ENCODE measurements at regions not wholly inside any gene's neighbourhood (a gene's known extent, or its start where the extent isn't known, plus 50 kb on each side); places are given as distances from the start of the nearest gene placed in this dataset.

DNA sequence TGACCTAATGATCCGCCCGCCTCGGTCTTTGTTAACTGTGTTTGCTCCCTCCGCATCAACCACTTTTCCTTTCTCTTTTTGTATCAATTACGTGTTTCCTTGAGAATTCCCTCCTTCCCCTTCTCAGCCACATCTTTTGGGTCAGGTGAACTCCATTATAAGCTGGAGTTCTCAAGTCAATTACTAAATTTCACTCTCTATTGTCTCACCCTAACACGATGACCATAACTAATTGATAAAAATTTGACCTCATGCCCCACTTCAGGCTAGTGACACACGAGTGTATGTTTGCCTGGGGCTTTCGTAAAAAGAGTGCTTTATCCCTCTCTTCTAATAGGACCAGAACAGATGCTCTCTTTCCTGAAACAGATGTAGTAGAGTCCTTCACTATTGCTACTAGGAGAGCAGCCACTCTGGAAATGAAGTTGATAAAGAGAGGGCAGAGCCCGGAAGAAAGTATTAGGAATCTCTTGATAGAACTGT is 403.6 kb upstream of the ANXA10 start:
- no peaks in the 10 kb centered on the region for H3K79me1 ChIP-seq (ENCODE audit: low read depth, low read length)
- H3K23me2 ChIP-seq (ENCODE audit: low read depth, low read length) = no peaks in the 10 kb centered on the region
- H3K9ac ChIP-seq (replicated peaks in 1 of 4; ENCODE audit: extremely low read depth in 1 of 4, low read depth in 3 of 4, low read length in 3 of 4) = no peak overlapping the region
- H3K4me3 ChIP-seq (ENCODE audit: extremely low read depth in 1 of 4, insufficient read depth in 2 of 4, low read depth in 3 of 4, low read length in 4 of 4) = no peak overlapping the region
- ChIA-PET CTCF (ENCODE audit: partially characterized antibody) (interaction anchor here (0.5 to 1.0 kb wide), 2 partner anchors 9 to 573 kb away, joined by 3 read pairs; no protein-coding TSS in a partner anchor), POLR2A (ENCODE audit: partially characterized antibody) (no interaction called here)
- H2AFZ ChIP-seq (ENCODE audit: low read length) = peak overlapping the region; percentile 89
- H3K23ac ChIP-seq (ENCODE audit: insufficient read length) = no peak overlapping the region
- H3K79me2 ChIP-seq (ENCODE audit: control insufficient read depth in 1 of 2, insufficient read depth in 2 of 2, low read length in 2 of 2) = no peaks in the 10 kb centered on the region
- no peaks in the 10 kb centered on the region for H3K36me3 ChIP-seq (ENCODE audit: control insufficient read depth in 2 of 4, insufficient read depth in 4 of 4, low read length in 3 of 4)
- no peak overlapping the region for H3K18ac ChIP-seq (ENCODE audit: extremely low read depth, low read length)
- no peaks in the 10 kb centered on the region for H3K27me3 ChIP-seq (replicated peaks in 1 of 4; ENCODE audit: control insufficient read depth in 3 of 4, extremely low read depth in 1 of 4, insufficient read depth in 3 of 4, low read length in 3 of 4)
- no peak overlapping the region for H3K27ac ChIP-seq (ENCODE audit: low read depth, low read length)
- DNase-seq (ENCODE audit: low read depth in 1 of 2, low spot score in 2 of 2) (no peak), FAIRE-seq (no peak)
- no peak overlapping the region for H2BK120ac ChIP-seq (replicated peaks; ENCODE audit: low read depth, low read length)
- no peak overlapping the region for H3K56ac ChIP-seq (replicated peaks; ENCODE audit: insufficient read length, low read depth, low read length)
- no peak overlapping the region for H4K5ac ChIP-seq (ENCODE audit: insufficient read length, low read depth, low read length)
- H3K14ac ChIP-seq (ENCODE audit: insufficient read length) = no peak overlapping the region
- H3K9me3 ChIP-seq (ENCODE audit: insufficient read depth in 2 of 2, low read depth in 1 of 2, low read length in 1 of 2) = no peaks in the 10 kb centered on the region
- H2BK5ac ChIP-seq (ENCODE audit: low read depth, low read length) = no peak overlapping the region
- no peak overlapping the region for H2BK12ac ChIP-seq (ENCODE audit: low read depth, low read length)
- H3K4me2 ChIP-seq (ENCODE audit: insufficient read depth in 1 of 2, low read depth in 2 of 2, low read length in 2 of 2) = peak overlapping the region in 1 of 2 experiments; percentile 17; a peak in 1 of 4 replicates
- no peak overlapping the region for H2BK15ac ChIP-seq (ENCODE audit: low read length)
- H3K4ac ChIP-seq (replicated peaks; ENCODE audit: insufficient read length, low read depth, low read length) = no peak overlapping the region
- H3K4me1 ChIP-seq (replicated peaks in 1 of 4; ENCODE audit: control insufficient read depth in 3 of 4, insufficient read depth in 4 of 4, low read length in 3 of 4) = no peaks in the 10 kb centered on the region
- no peak overlapping the region for H4K91ac ChIP-seq (replicated peaks; ENCODE audit: insufficient read length, low read length)
- WGBS, 2 experiments (ENCODE audit: extremely low coverage in 1 of 2, insufficient coverage in 1 of 2, insufficient read length in 1 of 2, insufficient replicate concordance in 2 of 2, low coverage in 1 of 2, low lambda C conversion rate in 2 of 2, missing lambda C conversion rate in 1 of 2) = 92% methylated on average over 9 of the region's 9 CpGs; no CpG with 5 or more reads in 1 of the 2 experiments
- no peak for TF ChIP-seq SP1 (IDR thresholded peaks at IDR 0.05; ENCODE audit: low read depth, low read length)
- H2BK20ac ChIP-seq (ENCODE audit: low read length) = no peak overlapping the region
- H2AK5ac ChIP-seq (ENCODE audit: low read depth, low read length) = no peak overlapping the region
- H4K8ac ChIP-seq (ENCODE audit: extremely low read depth, insufficient read depth, low read length) = no peak overlapping the region
- no peaks in the 10 kb centered on the region for H4K20me1 ChIP-seq (replicated peaks in 1 of 2; ENCODE audit: control insufficient read depth in 1 of 2, insufficient read depth in 2 of 2, low read length in 2 of 2)
